ENCODE measurements at regions not wholly inside any gene's neighbourhood (a gene's known extent, or its start where the extent isn't known, plus 50 kb on each side); places are given as distances from the start of the nearest gene placed in this dataset.

- no peak for ATAC-seq (ENCODE audit: insufficient read depth, low FRiP score)
- TF ChIP-seq, protein P1, sequence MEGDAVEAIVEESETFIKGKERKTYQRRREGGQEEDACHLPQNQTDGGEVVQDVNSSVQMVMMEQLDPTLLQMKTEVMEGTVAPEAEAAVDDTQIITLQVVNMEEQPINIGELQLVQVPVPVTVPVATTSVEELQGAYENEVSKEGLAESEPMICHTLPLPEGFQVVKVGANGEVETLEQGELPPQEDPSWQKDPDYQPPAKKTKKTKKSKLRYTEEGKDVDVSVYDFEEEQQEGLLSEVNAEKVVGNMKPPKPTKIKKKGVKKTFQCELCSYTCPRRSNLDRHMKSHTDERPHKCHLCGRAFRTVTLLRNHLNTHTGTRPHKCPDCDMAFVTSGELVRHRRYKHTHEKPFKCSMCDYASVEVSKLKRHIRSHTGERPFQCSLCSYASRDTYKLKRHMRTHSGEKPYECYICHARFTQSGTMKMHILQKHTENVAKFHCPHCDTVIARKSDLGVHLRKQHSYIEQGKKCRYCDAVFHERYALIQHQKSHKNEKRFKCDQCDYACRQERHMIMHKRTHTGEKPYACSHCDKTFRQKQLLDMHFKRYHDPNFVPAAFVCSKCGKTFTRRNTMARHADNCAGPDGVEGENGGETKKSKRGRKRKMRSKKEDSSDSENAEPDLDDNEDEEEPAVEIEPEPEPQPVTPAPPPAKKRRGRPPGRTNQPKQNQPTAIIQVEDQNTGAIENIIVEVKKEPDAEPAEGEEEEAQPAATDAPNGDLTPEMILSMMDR (IDR thresholded peaks at IDR 0.05; ENCODE audit: control extremely low read depth, extremely low read depth), result no peak
- Histone ChIP-seq H3K36me3 (ENCODE audit: control insufficient read depth in 4 of 4, insufficient read depth in 4 of 4, low read length in 4 of 4) (no peaks in the 10 kb centered on the region), H3K9me3 (ENCODE audit: control insufficient read depth in 4 of 4, insufficient read depth in 3 of 4, low read length in 3 of 4) (no peaks in the 10 kb centered on the region), H3K4me3 (no peak overlapping the region), H3K27me3 (ENCODE audit: control insufficient read depth in 3 of 3, insufficient read depth in 3 of 3, low read length in 2 of 3) (no peaks in the 10 kb centered on the region), H3K9ac (ENCODE audit: insufficient read depth in 1 of 2, low read length in 2 of 2) (no peak overlapping the region), H3K27ac (ENCODE audit: low read depth in 1 of 2, low read length in 1 of 2) (no peak overlapping the region), H3K4me1 (ENCODE audit: control insufficient read depth in 5 of 5, insufficient read depth in 5 of 5, low read length in 5 of 5) (peaks cover 0 to 15% (median 0%) of the 10 kb centered on the region in 5 donors)
- 97 to 100% methylated on average over 1 of the region's 1 CpG for WGBS, 2 donors
- no peak for DNase-seq
Measured at GRCh38 chr2:83574614-83575013, 884.5 kb downstream of the SUCLG1 start.

- 93 to 96% methylated on average over 5 of the region's 5 CpGs for WGBS, 2 donors
- Histone ChIP-seq H3K36me3 (ENCODE audit: control insufficient read depth in 4 of 4, insufficient read depth in 4 of 4, low read length in 4 of 4) (no peaks in the 10 kb centered on the region), H3K9ac (ENCODE audit: insufficient read depth in 1 of 2, low read length in 2 of 2) (no peak overlapping the region), H3K27me3 (ENCODE audit: control insufficient read depth in 3 of 3, insufficient read depth in 3 of 3, low read length in 2 of 3) (no peaks in the 10 kb centered on the region), H3K9me3 (ENCODE audit: control insufficient read depth in 4 of 4, insufficient read depth in 3 of 4, low read length in 3 of 4) (no peaks in the 10 kb centered on the region), H3K4me1 (ENCODE audit: control insufficient read depth in 5 of 5, insufficient read depth in 5 of 5, low read length in 5 of 5) (peaks cover 0 to 15% (median 0%) of the 10 kb centered on the region in 5 donors), H3K4me3 (no peak overlapping the region), H3K27ac (ENCODE audit: low read depth in 1 of 2, low read length in 1 of 2) (no peak overlapping the region)
- DNase-seq (no peak), ATAC-seq (ENCODE audit: insufficient read depth, low FRiP score) (no peak)
- TF ChIP-seq, protein P1 (IDR thresholded peaks at IDR 0.05; ENCODE audit: control extremely low read depth, extremely low read depth), result no peak
Measured at GRCh38 chr2:83573060-83573459, 886.0 kb downstream of the SUCLG1 start.

DNA sequence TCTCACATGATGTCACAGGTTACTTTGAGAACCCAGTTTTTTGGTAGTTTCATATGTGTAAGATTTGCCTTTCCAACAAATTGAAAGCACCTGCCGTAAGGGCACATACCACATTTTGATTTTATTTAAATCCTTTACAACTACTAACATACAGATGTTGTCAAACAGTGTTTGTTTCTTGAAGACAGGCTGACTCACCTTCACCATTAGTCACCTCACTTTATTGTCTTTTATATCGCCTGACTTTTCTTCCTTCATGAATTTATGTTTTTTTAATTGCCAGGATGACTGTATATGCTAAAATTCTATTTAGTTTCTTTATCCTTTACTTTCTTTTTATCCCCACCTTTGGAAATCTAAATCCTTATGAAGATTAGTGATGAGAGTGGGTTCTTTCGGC lies 886.7 kb downstream of the SUCLG1 start:
- no peak overlapping the region for H3K4me3 ChIP-seq
- H3K36me3 ChIP-seq (ENCODE audit: control insufficient read depth in 4 of 4, insufficient read depth in 4 of 4, low read length in 4 of 4), result no peaks in the 10 kb centered on the region
- no peak overlapping the region for H3K9ac ChIP-seq (ENCODE audit: insufficient read depth in 1 of 2, low read length in 2 of 2)
- WGBS, 2 donors, result 91 to 92% methylated on average over 3 of the region's 3 CpGs
- H3K27me3 ChIP-seq (ENCODE audit: control insufficient read depth in 3 of 3, insufficient read depth in 3 of 3, low read length in 2 of 3), result no peaks in the 10 kb centered on the region
- no peak for ATAC-seq (ENCODE audit: insufficient read depth, low FRiP score)
- H3K27ac ChIP-seq (ENCODE audit: low read depth in 1 of 2, low read length in 1 of 2), result no peak overlapping the region
- TF ChIP-seq, protein P1 (IDR thresholded peaks at IDR 0.05; ENCODE audit: control extremely low read depth, extremely low read depth), result no peak
- no peak for DNase-seq
- H3K4me1 ChIP-seq (ENCODE audit: control insufficient read depth in 5 of 5, insufficient read depth in 5 of 5, low read length in 5 of 5), result peaks cover 0 to 13% (median 0%) of the 10 kb centered on the region in 5 donors
- no peaks in the 10 kb centered on the region for H3K9me3 ChIP-seq (ENCODE audit: control insufficient read depth in 4 of 4, insufficient read depth in 3 of 4, low read length in 3 of 4)

- ATAC-seq (ENCODE audit: insufficient read depth, low FRiP score) (no peak), DNase-seq (no peak)
- no peaks in the 10 kb centered on the region for H3K27me3 ChIP-seq (ENCODE audit: control insufficient read depth in 3 of 3, insufficient read depth in 3 of 3, low read length in 2 of 3)
- H3K9me3 ChIP-seq (ENCODE audit: control insufficient read depth in 4 of 4, insufficient read depth in 3 of 4, low read length in 3 of 4), result no peaks in the 10 kb centered on the region
- H3K27ac ChIP-seq (ENCODE audit: low read depth in 1 of 2, low read length in 1 of 2), result no peak overlapping the region
- no peak overlapping the region for H3K9ac ChIP-seq (ENCODE audit: insufficient read depth in 1 of 2, low read length in 2 of 2)
- no peaks in the 10 kb centered on the region for H3K36me3 ChIP-seq (ENCODE audit: control insufficient read depth in 4 of 4, insufficient read depth in 4 of 4, low read length in 4 of 4)
- no peak overlapping the region for H3K4me3 ChIP-seq
- TF ChIP-seq, protein P1 (IDR thresholded peaks at IDR 0.05; ENCODE audit: control extremely low read depth, extremely low read depth), result no peak
- H3K4me1 ChIP-seq (ENCODE audit: control insufficient read depth in 5 of 5, insufficient read depth in 5 of 5, low read length in 5 of 5), result peaks cover 0 to 5% (median 0%) of the 10 kb centered on the region in 5 donors
- 80 to 86% methylated on average over 3 of the region's 3 CpGs for WGBS, 2 donors
Measured at GRCh38 chr2:83567551-83567950, 891.5 kb downstream of the SUCLG1 start.
